ENCODE measurements at regions not wholly inside any gene's neighbourhood (a gene's known extent, or its start where the extent isn't known, plus 50 kb on each side); places are given as distances from the start of the nearest gene placed in this dataset.
A peak's percentile ranks its signal among the peaks of the same experiment; 100 is the strongest.

GRCh38 chr4:128470492-128471053 lies 183.0 kb upstream of the PGRMC2 start:
- H3K27me3 Mint-ChIP-seq (ENCODE audit: insufficient read depth, unreplicated experiment) = no peaks in the 10 kb centered on the region
- peaks cover under 1% of the 10 kb centered on the region for H3K36me3 Mint-ChIP-seq (ENCODE audit: insufficient read depth, unreplicated experiment)
- TF ChIP-seq CTCF (IDR thresholded peaks at IDR 0.05; ENCODE audit: unreplicated experiment) = no peak
- ChIA-PET CTCF (interaction anchor here (1.0 to 9.6 kb wide), 4 partner anchors 9 to 280 kb away, joined by 3 to 66 read pairs (median 4); no protein-coding TSS in a partner anchor), POLR2A (interaction anchor here (2.0 kb wide), 1 partner anchor 83 kb away, joined by 5 read pairs; no protein-coding TSS in a partner anchor)
- no peak for DNase-seq (ENCODE audit: unreplicated experiment)
- BruUV-seq (replicated peaks) = no TSS peak
- H3K4me1 Mint-ChIP-seq (ENCODE audit: insufficient read depth, unreplicated experiment) = peaks cover 10% of the 10 kb centered on the region
- no peak overlapping the region for H3K27ac Mint-ChIP-seq (ENCODE audit: low read depth, unreplicated experiment)
- no peak overlapping the region for H3K4me3 Mint-ChIP-seq (ENCODE audit: unreplicated experiment)
- intact Hi-C loops (cut with micrococcal nuclease) = no loop called here
- peaks cover 8% of the 10 kb centered on the region for H3K9me3 Mint-ChIP-seq (ENCODE audit: unreplicated experiment)

- H3K4me1 Mint-ChIP-seq (ENCODE audit: insufficient read depth, unreplicated experiment) = peaks cover 10% of the 10 kb centered on the region
- peak; percentile 83 for DNase-seq (ENCODE audit: unreplicated experiment)
- H3K36me3 Mint-ChIP-seq (ENCODE audit: insufficient read depth, unreplicated experiment) = no peaks in the 10 kb centered on the region
- ChIA-PET CTCF (interaction anchor here (0.6 to 9.6 kb wide), 4 partner anchors 9 to 130 kb away, joined by 3 to 66 read pairs (median 4); no protein-coding TSS in a partner anchor), POLR2A (interaction anchor here (0.9 to 2.3 kb wide), 8 partner anchors 13 to 180 kb away, joined by 3 to 8 read pairs (median 4); partner anchors contain the start of gene PGRMC2)
- no peaks in the 10 kb centered on the region for H3K9me3 Mint-ChIP-seq (ENCODE audit: unreplicated experiment)
- TF ChIP-seq CTCF (IDR thresholded peaks at IDR 0.05; ENCODE audit: unreplicated experiment) = no peak
- peak overlapping the region; percentile 73 for H3K27ac Mint-ChIP-seq (ENCODE audit: low read depth, unreplicated experiment)
- H3K27me3 Mint-ChIP-seq (ENCODE audit: insufficient read depth, unreplicated experiment) = no peaks in the 10 kb centered on the region
- BruUV-seq (replicated peaks) = no TSS peak
- no peak overlapping the region for H3K4me3 Mint-ChIP-seq (ENCODE audit: unreplicated experiment)
- intact Hi-C loops (cut with micrococcal nuclease) = loop anchor here (1.0 kb wide), 1 partner anchor 85 kb away; no protein-coding TSS in a partner anchor
Observed at GRCh38 chr4:128468123-128468989, 180.7 kb upstream of the PGRMC2 start.

GRCh38 chr4:128465523-128465922 lies 177.9 kb upstream of the PGRMC2 start:
- Mint-ChIP-seq H3K9me3 (ENCODE audit: unreplicated experiment) (no peaks in the 10 kb centered on the region), H3K4me1 (ENCODE audit: insufficient read depth, unreplicated experiment) (peaks cover 10% of the 10 kb centered on the region), H3K36me3 (ENCODE audit: insufficient read depth, unreplicated experiment) (no peaks in the 10 kb centered on the region), H3K27ac (ENCODE audit: low read depth, unreplicated experiment) (no peak overlapping the region), H3K4me3 (ENCODE audit: unreplicated experiment) (no peak overlapping the region), H3K27me3 (ENCODE audit: insufficient read depth, unreplicated experiment) (no peaks in the 10 kb centered on the region)
- intact Hi-C loops (cut with micrococcal nuclease) = no loop called here
- no peak for TF ChIP-seq CTCF (IDR thresholded peaks at IDR 0.05; ENCODE audit: unreplicated experiment)
- no peak for DNase-seq (ENCODE audit: unreplicated experiment)
- CTCF ChIA-PET = interaction anchor here (1.0 to 9.6 kb wide), 2 partner anchors 11 to 105 kb away, joined by 4 to 66 read pairs; no protein-coding TSS in a partner anchor
- BruUV-seq (replicated peaks) = no TSS peak
- POLR2A ChIA-PET = interaction anchor here (0.7 to 1.1 kb wide), 3 partner anchors 9 to 87 kb away, joined by 3 read pairs; no protein-coding TSS in a partner anchor

- Mint-ChIP-seq H3K9me3 (ENCODE audit: unreplicated experiment) (no peaks in the 10 kb centered on the region), H3K27ac (ENCODE audit: low read depth, unreplicated experiment) (no peak overlapping the region), H3K4me3 (ENCODE audit: unreplicated experiment) (no peak overlapping the region), H3K27me3 (ENCODE audit: insufficient read depth, unreplicated experiment) (no peaks in the 10 kb centered on the region), H3K36me3 (ENCODE audit: insufficient read depth, unreplicated experiment) (no peaks in the 10 kb centered on the region), H3K4me1 (ENCODE audit: insufficient read depth, unreplicated experiment) (no peaks in the 10 kb centered on the region)
- DNase-seq (ENCODE audit: unreplicated experiment) = no peak
- CTCF ChIA-PET = interaction anchor here (0.6 to 9.6 kb wide), 5 partner anchors 9 to 507 kb away, joined by 3 to 66 read pairs (median 3); no protein-coding TSS in a partner anchor
- no TSS peak for BruUV-seq (replicated peaks)
- no peak for TF ChIP-seq CTCF (IDR thresholded peaks at IDR 0.05; ENCODE audit: unreplicated experiment)
- intact Hi-C loops (cut with micrococcal nuclease) = no loop called here
- POLR2A ChIA-PET = no interaction called here
Observed at GRCh38 chr4:128463006-128463405, 175.4 kb upstream of the PGRMC2 start.

Data from MCF 10A (cell line).